ENCODE measurements at regions not wholly inside any gene's neighbourhood (a gene's known extent, or its start where the extent isn't known, plus 50 kb on each side); places are given as distances from the start of the nearest gene placed in this dataset.

DNA sequence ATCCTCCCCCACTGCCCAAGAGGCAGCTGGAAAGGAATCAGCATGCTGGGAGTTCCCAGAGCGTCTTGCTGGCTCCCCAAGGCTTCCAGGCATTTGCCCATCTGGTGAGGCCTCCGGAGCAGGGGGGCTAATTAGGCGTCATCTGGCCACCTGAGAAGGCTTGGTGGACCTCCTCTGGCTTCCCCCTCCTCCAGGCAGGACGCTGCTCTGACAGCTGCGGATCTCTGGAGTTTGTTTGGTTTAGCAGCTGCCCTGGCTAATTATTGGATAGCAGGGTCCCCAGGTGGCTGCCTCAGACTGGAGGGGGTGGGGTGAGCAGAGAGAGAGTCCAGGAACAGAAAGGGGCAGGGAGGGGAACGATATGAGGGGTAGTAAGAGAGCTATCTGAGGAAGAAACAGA, 425.2 kb upstream of the MEX3C start:
- TF ChIP-seq, protein P1, sequence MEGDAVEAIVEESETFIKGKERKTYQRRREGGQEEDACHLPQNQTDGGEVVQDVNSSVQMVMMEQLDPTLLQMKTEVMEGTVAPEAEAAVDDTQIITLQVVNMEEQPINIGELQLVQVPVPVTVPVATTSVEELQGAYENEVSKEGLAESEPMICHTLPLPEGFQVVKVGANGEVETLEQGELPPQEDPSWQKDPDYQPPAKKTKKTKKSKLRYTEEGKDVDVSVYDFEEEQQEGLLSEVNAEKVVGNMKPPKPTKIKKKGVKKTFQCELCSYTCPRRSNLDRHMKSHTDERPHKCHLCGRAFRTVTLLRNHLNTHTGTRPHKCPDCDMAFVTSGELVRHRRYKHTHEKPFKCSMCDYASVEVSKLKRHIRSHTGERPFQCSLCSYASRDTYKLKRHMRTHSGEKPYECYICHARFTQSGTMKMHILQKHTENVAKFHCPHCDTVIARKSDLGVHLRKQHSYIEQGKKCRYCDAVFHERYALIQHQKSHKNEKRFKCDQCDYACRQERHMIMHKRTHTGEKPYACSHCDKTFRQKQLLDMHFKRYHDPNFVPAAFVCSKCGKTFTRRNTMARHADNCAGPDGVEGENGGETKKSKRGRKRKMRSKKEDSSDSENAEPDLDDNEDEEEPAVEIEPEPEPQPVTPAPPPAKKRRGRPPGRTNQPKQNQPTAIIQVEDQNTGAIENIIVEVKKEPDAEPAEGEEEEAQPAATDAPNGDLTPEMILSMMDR (IDR thresholded peaks at IDR 0.05), result no peak
- TF ChIP-seq POLR2A (IDR thresholded peaks at IDR 0.05) (no peak), EP300 (IDR thresholded peaks at IDR 0.05) (no peak)

Data from ovary (tissue), 3 donors.